Stomach (tissue), 4 donors: ENCODE measurements at regions not wholly inside any gene's neighbourhood (a gene's known extent, or its start where the extent isn't known, plus 50 kb on each side); places are given as distances from the start of the nearest gene placed in this dataset.

Source experiments
- EP300 ChIP-seq: sonication (generic); formaldehyde crosslinking; IDR thresholded peaks from one replicate; pipeline ENCODE4 v1.6.1; 2017; ENCODE audit warnings: antibody characterized with exemption
- POLR2A ChIP-seq, 4 donors: fragments of 450-650 bp; IDR thresholded peaks; one replicate each; pipeline ENCODE4 v1.6.1; 2016; ENCODE audit warnings: antibody characterized with exemption in 4 of 4, control low read depth in 2 of 4, mild to moderate bottlenecking in 1 of 4, moderate library complexity in 1 of 4
- POLR2AphosphoS5 ChIP-seq, 3 donors: sonication (generic); formaldehyde crosslinking; IDR thresholded peaks; one replicate each; pipeline ENCODE4 v1.6.1; 2016; ENCODE audit warnings: antibody characterized with exemption in 3 of 3
- TF ChIP-seq, protein P1 (sequence below), 7 experiments: fragments of 450-650 bp in 4 of 7; fragments of 200-600 bp in 3 of 7; sonication (generic) in 3 of 7; IDR thresholded peaks; one replicate each; pipeline ENCODE4 v1.5.1; 2016 to 2019; ENCODE audit warnings: antibody characterized with exemption in 7 of 7, control low read depth in 2 of 7, mild to moderate bottlenecking in 1 of 7

DNA sequence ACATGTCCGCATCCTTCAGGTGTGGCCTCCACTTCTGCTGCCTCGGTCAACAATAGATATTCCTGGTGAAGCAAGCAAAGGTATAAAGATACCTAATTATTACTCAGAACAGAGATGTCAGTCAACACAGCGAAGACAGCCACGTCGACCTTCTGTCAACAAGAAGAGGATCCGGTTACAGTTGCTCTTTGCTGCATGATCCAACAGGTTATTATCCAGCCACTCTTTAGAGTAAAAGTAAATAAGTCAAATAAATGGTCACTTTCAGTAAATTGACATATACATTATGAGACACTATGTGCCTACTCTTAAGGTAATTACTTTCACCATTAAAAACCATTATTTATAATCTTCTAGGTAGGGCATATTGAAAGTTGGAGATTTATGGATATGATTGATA, 356.8 kb upstream of the ATP11B start:
- TF ChIP-seq, protein P1, sequence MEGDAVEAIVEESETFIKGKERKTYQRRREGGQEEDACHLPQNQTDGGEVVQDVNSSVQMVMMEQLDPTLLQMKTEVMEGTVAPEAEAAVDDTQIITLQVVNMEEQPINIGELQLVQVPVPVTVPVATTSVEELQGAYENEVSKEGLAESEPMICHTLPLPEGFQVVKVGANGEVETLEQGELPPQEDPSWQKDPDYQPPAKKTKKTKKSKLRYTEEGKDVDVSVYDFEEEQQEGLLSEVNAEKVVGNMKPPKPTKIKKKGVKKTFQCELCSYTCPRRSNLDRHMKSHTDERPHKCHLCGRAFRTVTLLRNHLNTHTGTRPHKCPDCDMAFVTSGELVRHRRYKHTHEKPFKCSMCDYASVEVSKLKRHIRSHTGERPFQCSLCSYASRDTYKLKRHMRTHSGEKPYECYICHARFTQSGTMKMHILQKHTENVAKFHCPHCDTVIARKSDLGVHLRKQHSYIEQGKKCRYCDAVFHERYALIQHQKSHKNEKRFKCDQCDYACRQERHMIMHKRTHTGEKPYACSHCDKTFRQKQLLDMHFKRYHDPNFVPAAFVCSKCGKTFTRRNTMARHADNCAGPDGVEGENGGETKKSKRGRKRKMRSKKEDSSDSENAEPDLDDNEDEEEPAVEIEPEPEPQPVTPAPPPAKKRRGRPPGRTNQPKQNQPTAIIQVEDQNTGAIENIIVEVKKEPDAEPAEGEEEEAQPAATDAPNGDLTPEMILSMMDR (IDR thresholded peaks at IDR 0.05) = no peak
- TF ChIP-seq EP300 = no peak
- no peak for TF ChIP-seq POLR2A (IDR thresholded peaks at IDR 0.05)
- no peak for TF ChIP-seq POLR2AphosphoS5 (IDR thresholded peaks at IDR 0.05)
